Testis (tissue), 2 donors: ENCODE measurements at regions not wholly inside any gene's neighbourhood (a gene's known extent, or its start where the extent isn't known, plus 50 kb on each side); places are given as distances from the start of the nearest gene placed in this dataset.

Source experiments
- CTCF ChIP-seq, 3 experiments: fragments of 450-650 bp in 2 of 3; fragments of 200-600 bp in 1 of 3; sonication (generic) in 1 of 3; IDR thresholded peaks; one replicate each; pipeline ENCODE4 v1.5.1; 2016 to 2019; ENCODE audit warnings: antibody characterized with exemption in 3 of 3, mild to moderate bottlenecking in 2 of 3, moderate library complexity in 1 of 3
- POLR2A ChIP-seq: fragments of 450-650 bp; IDR thresholded peaks from one replicate; pipeline ENCODE4 v1.6.1; 2017; ENCODE audit warnings: antibody characterized with exemption, mild to moderate bottlenecking, moderate library complexity

DNA sequence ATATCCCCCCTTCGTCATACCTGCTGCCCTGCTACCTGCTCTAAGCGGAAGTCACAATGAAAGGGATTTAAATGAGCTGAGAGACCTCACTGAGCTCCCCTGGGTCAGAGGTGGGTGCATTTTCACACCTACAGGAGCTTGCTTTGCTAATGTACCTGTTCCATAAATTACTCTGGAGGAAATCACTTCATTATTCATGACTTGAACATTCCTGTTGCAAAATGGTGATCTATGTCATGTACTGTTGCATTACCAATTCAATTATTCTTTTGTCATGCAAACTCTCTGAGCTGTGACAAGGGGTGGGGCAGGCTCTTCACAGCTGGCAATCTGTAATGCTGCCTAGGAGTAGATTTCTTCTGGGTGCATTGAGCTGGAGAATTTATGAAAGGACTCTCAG lies 761.3 kb downstream of the TSN start:
- no peak for TF ChIP-seq POLR2A
- TF ChIP-seq CTCF (IDR thresholded peaks at IDR 0.05): no peak
